ENCODE measurements at regions not wholly inside any gene's neighbourhood (a gene's known extent, or its start where the extent isn't known, plus 50 kb on each side); places are given as distances from the start of the nearest gene placed in this dataset.

- TF ChIP-seq ELF4 (IDR thresholded peaks at IDR 0.05) = no peak
- TF ChIP-seq L3MBTL2 (conservative IDR thresholded peaks at IDR 0.05) = no peak
- no peak for TF ChIP-seq SUZ12 (IDR thresholded peaks at IDR 0.05)
- TF ChIP-seq, protein P1, sequence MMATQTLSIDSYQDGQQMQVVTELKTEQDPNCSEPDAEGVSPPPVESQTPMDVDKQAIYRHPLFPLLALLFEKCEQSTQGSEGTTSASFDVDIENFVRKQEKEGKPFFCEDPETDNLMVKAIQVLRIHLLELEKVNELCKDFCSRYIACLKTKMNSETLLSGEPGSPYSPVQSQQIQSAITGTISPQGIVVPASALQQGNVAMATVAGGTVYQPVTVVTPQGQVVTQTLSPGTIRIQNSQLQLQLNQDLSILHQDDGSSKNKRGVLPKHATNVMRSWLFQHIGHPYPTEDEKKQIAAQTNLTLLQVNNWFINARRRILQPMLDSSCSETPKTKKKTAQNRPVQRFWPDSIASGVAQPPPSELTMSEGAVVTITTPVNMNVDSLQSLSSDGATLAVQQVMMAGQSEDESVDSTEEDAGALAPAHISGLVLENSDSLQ (IDR thresholded peaks at IDR 0.05) = no peak
- no peak for TF ChIP-seq NFRKB (IDR thresholded peaks at IDR 0.05)
- TF ChIP-seq FOXM1 (IDR thresholded peaks at IDR 0.05; ENCODE audit: borderline replicate concordance) = no peak
- TF ChIP-seq ZNF384 (IDR thresholded peaks at IDR 0.05) = no peak
- TF ChIP-seq SP1 (IDR thresholded peaks at IDR 0.05) = no peak
- TF ChIP-seq TARDBP (IDR thresholded peaks at IDR 0.05) = no peak
- TF ChIP-seq ARNT (IDR thresholded peaks at IDR 0.05) = no peak
- TF ChIP-seq HDGF (IDR thresholded peaks at IDR 0.05; ENCODE audit: borderline replicate concordance) = no peak
Observed at GRCh38 chr7:17462131-17462631, 163.7 kb downstream of the AHR start.
